Prostate gland (tissue), 2 donors: ENCODE measurements at regions not wholly inside any gene's neighbourhood (a gene's known extent, or its start where the extent isn't known, plus 50 kb on each side); places are given as distances from the start of the nearest gene placed in this dataset.

ENCODE experiments used
- POLR2A ChIP-seq: fragments of 450-650 bp; IDR thresholded peaks from one replicate; pipeline ENCODE4 v1.6.1; 2016; ENCODE audit warnings: antibody characterized with exemption, mild to moderate bottlenecking
- POLR2AphosphoS5 ChIP-seq: sonication (generic); formaldehyde crosslinking; IDR thresholded peaks from one replicate; pipeline ENCODE4 v1.6.1; 2017; ENCODE audit warnings: antibody characterized with exemption
- TF ChIP-seq, protein P1 (sequence below), 4 experiments: fragments of 200-600 bp in 2 of 4; fragments of 450-650 bp in 2 of 4; sonication (generic) in 2 of 4; IDR thresholded peaks; 1 replicate in 3 of 4; 2 replicates in 1 of 4; pipeline ENCODE4 v1.5.1; 2016 to 2019; ENCODE audit warnings: antibody characterized with exemption in 4 of 4, mild to moderate bottlenecking in 2 of 4, moderate library complexity in 2 of 4

DNA sequence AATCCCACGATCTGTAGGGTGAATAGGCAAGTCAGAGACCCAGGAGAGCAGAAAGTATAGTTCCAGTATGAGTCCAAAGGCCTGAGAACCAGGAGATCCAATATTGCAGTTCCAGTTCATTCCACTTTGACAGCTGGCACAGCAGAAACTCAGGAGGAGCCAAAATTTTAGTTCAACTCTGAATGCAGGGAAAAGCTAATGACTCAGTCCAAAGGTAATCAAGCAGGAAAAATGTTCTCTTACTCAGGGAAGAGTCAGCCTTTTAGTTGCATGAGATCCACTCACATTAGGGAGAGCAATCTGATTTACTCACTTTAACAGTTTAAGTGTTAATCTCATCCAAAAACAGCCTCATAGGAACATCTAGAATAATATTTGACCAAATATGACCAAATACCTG lies 130.2 kb upstream of the LRFN5 start:
- TF ChIP-seq, protein P1, sequence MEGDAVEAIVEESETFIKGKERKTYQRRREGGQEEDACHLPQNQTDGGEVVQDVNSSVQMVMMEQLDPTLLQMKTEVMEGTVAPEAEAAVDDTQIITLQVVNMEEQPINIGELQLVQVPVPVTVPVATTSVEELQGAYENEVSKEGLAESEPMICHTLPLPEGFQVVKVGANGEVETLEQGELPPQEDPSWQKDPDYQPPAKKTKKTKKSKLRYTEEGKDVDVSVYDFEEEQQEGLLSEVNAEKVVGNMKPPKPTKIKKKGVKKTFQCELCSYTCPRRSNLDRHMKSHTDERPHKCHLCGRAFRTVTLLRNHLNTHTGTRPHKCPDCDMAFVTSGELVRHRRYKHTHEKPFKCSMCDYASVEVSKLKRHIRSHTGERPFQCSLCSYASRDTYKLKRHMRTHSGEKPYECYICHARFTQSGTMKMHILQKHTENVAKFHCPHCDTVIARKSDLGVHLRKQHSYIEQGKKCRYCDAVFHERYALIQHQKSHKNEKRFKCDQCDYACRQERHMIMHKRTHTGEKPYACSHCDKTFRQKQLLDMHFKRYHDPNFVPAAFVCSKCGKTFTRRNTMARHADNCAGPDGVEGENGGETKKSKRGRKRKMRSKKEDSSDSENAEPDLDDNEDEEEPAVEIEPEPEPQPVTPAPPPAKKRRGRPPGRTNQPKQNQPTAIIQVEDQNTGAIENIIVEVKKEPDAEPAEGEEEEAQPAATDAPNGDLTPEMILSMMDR (IDR thresholded peaks at IDR 0.05), result no peak
- TF ChIP-seq POLR2AphosphoS5 (no peak), POLR2A (no peak)
